ENCODE measurements at regions not wholly inside any gene's neighbourhood (a gene's known extent, or its start where the extent isn't known, plus 50 kb on each side); places are given as distances from the start of the nearest gene placed in this dataset.
"Not testable (repeated sequence)": the region's sequence is repeated elsewhere in the genome, so short reads cannot be mapped to it uniquely, and the experiment has no call there.

- no peak for DNase-seq
Observed at GRCh38 chr12:97005174-97005573, 98.1 kb downstream of the NEDD1 start.

GRCh38 chr12:97005646-97006045 is 98.6 kb downstream of the NEDD1 start:
- DNase-seq: no peak

DNA sequence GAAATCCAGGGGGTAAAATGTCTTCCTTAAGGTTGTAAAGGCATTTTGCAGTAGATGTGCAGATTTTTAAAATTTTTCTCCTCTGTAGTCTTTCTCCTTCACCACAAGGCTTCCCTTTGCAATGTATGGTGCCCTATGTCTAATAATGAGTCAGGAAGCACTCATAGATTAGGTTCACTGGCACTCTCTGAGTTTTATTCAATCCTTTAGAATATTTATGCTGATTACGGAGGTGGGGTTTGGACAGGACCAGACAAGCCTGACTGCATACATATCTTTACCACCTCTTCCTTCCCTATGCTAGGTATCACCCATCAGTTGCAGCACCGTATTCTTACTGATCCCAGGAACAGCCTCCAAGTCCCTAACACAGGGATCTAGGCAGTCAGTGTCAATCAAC is 99.5 kb downstream of the NEDD1 start:
- DNase-seq: no peak

DNA sequence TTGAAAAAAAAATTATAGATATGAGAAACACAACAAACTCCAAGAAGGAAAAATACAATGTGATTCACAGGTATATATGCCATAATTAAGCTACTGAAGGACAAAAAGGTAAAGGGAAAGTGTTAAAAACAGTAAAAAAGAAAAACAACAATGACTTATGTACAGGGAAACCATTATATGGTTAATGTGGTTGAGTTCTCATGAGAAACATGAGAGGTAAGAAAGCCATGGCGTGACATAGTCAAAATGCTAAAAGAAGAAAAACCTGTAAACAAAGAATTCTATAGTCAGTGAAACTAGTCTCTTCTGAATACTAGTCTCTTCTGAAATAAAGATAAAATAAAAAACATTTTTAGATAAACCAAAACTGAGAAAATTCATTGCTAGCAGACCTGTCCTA is 109.1 kb downstream of the NEDD1 start:
- DNase-seq: no peak

DNA sequence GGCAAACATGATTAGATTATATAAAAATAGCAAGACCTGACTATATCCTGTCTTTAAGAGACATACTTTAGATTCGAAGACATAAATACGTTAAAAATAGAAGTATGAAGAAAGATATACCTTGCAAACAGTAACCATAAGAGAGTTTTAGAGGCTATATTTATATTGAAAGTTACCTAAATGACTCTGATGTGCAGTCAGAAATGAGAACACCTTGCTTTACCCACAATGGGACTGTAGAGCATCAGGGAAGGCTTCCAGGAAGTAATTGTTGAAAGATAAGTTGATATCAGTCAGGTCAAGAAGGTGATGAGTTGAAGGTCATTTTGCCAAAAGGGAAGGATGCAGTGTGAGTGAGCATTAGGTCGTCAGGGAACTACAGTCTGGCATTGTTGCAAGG is 110.2 kb downstream of the NEDD1 start:
- DNase-seq: no peak

- DNase-seq: no peak
Observed at GRCh38 chr12:97022536-97023230, 115.6 kb downstream of the NEDD1 start.

DNA sequence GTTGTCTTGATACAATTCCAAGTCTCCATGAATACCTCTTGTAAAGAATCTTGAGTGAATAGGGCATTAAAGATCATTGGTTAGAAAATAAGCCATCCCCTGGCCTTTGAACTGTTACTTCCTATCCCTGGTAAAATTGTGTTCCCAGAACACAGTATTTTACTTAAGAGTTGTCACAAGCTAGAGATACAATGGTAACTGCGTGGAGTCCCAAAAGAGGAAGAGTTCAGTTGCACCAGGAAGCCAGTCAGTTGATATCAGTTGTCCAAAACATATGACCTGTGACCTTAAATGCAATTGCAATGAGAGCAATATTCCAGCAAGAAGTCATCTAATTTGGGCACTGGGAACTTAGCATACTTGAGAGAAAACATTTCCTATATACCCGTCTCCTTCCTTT is 117.3 kb downstream of the NEDD1 start:
- DNase-seq: no peak

DNA sequence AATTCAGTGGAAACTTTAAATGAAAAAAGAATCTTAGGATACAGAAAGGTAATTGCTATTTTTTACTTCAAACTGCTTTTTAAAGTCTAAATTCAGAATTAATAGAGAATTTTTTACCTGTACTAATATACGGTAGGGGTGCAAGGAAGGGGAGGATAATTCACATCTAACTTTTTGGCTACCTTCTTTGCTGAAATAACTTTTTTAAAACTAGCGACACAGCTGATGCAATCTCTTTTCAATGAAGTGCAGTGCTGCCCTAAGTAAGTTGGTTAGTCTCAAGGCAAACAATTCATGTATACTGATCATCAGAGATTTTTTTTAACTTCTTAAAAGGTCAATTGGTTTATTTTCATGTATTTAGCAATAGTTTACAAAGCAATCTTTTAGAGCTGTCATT is 119.8 kb downstream of the NEDD1 start:
- DNase-seq: no peak

- DNase-seq: no peak
Observed at GRCh38 chr12:97027482-97027881, 120.4 kb downstream of the NEDD1 start.

GRCh38 chr12:97038131-97038530 is 131.1 kb downstream of the NEDD1 start:
- DNase-seq: no peak

DNA sequence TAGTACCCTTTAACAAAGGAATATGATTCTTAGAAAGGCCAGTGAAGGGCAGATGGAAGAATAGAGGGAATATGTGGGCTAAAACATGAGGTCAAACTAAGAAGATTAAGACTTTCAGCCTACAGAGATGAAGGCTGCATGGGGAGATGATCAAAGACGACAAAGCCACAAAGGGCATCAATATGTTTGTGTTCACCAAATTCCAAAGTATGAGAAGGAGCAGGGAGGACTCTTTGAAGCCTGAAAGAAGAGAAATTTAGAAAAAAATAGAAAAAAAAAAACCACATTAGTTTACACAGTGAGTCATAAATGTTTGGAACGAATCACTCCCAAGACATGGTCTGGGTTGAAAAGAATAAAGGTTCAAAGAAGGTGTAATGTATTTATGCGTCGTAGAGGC is 131.8 kb downstream of the NEDD1 start:
- no peak for DNase-seq

DNA sequence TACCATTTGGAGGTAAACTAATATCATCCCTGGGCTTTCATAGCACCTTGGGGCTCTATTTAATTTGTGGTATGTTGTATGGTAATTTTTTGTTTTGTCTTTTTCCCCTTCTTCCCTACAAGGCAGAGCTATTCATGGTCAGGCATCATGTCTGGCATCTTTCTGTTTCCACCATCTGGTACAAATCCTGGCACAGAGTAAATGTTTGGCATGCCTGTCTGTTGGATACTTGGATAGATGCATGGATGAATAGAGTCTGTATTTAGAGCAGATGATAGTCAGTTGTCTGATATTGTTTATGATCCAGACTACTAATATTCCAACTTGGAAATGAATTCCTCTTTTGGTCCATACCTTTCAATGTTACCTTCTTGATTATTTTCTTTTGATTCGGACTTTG is 139.8 kb downstream of the NEDD1 start:
- DNase-seq: no peak

GRCh38 chr12:97047361-97047760 is 140.3 kb downstream of the NEDD1 start:
- no peak for DNase-seq

DNA sequence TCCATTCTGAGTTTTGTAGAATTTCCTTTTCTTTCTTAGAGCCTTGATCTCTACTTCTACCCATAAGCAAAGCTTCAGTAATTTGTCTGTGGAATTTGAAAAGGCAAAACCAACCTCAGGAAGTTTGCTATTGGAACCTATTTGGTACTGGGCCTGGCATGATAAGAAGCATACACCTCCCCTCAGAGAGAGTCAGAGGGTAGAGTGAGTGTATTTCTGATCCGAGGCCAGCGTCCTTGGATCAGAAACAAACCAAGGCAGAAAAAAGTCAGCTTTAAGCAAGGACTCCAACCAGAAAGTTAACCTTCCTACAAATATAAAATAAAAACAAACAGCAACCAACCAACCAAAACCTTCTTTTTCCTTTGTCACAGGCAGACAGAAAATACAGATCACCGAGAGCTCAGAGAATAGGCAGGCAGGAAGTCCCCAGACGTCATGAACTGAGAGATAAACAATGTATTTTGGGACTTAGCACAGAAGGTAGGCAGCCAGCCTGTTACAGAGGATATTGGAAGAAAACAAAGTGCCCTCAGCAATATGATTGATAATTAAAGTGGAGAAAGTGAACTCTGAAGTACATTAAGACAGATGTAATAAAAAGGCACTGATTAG is 141.5 kb downstream of the NEDD1 start:
- DNase-seq: no peak

DNA sequence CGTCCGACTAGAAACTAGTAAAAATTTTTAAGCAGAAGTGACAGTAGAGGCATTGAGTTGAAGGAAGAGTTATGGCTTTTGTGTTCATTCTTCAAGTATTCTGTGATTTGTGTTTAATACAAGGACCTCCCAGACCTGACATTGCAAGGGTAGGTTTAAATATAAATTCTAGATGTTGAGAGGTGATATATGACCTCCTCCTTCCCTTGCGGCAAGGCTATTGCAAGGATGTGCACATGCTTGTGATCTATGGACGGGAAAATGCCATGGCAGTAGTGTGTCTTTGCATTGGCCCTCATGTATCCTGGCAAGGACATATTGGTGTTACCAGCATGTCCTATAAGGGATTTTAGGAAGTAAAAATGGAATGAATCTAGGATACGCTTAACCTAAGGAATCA is 143.5 kb downstream of the NEDD1 start:
- DNase-seq: no peak

DNA sequence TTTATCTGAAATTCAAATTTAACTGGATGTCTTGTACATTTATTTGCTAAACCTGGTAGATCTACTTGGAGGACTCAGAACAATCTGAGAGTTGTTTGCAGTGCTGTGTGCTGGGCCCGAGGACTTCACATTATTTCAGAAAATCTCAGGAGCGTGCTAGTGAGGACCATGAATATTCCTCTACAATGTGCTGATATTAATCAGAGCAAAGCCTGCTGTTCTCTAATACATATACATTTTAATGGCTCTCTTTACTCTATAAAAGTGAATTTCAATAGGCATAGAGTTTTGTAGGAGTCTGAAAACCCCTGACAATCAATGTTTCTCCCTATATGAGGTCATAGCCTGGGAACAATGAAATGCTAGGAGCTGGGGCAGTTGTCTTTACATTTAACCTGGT is 144.3 kb downstream of the NEDD1 start:
- DNase-seq: no peak

- DNase-seq: no peak
Observed at GRCh38 chr12:97061171-97061570, 154.1 kb downstream of the NEDD1 start.

GRCh38 chr12:97063292-97063935 is 156.4 kb downstream of the NEDD1 start:
- DNase-seq: no peak

GRCh38 chr12:97075161-97075933 is 168.3 kb downstream of the NEDD1 start:
- no peak for DNase-seq

DNA sequence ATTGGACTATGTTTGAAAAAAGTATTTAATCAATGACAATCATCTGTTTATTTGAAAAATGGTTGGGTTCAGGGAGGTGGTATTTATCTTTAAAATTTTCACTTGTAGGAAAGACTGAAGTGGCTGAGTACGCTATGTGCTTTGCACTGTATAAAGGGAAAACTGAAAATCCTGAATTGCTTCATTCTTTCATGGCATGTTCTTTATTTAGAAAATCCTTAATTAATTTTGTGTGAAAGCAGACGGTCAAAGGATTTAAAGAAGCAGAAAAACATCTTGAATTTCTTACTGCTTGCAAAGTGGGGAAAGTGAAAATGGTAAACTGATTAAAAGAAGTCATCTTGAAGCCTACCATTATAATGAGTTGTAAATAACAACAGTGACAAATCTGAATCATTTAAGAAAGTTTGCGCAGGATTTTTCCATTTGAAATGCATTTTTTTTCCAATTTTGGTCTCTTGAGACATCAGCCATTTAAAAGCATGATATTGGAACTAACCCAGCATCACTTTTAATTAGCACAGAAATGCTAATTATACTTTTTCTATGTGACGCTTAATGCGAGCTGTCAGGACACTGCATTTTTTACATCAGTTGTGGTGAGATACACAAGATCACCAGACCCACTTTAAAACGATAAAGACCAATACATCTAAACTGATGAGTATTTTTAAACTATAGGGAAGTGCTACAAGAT is 169.0 kb downstream of the NEDD1 start:
- no peak for DNase-seq

DNA sequence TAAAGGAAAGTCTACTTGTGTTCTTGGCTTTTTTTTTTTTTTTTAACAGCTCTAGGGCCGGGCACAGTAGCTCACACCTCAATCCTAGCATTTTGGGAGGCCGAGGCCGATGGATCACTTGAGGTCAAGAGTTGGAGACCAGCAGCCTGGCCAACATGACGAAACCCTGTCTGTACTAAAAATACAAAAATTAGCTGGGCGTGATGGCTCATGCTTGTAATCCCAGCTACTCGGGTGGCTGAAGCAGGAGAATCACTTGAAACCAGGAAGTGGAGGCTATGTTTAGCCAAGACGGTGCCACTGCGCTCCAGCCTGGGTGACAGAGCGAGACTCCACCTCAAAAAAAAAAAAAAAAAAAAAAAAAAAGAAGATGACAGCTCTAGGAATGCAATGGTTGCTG is 169.9 kb downstream of the NEDD1 start:
- not testable (repeated sequence) for DNase-seq

- DNase-seq: no peak
Observed at GRCh38 chr12:97082029-97082428, 175.0 kb downstream of the NEDD1 start.

- DNase-seq: no peak
Observed at GRCh38 chr12:97093187-97093683, 186.2 kb downstream of the NEDD1 start.

Data from suppressor macrophage treated with lipopolysaccharide for 1 hour (primary cell).